OCI-M2 (cell line): ENCODE measurements at regions not wholly inside any gene's neighbourhood (a gene's known extent, or its start where the extent isn't known, plus 50 kb on each side); places are given as distances from the start of the nearest gene placed in this dataset.
"Not testable (repeated sequence)": the region's sequence is repeated elsewhere in the genome, so short reads cannot be mapped to it uniquely, and the experiment has no call there.

Experiments
- DNase-seq: peaks from one replicate; lab custom pipeline; 2025; ENCODE audit not compliant: unreplicated experiment; lab: John Stamatoyannopoulos, UW

DNA sequence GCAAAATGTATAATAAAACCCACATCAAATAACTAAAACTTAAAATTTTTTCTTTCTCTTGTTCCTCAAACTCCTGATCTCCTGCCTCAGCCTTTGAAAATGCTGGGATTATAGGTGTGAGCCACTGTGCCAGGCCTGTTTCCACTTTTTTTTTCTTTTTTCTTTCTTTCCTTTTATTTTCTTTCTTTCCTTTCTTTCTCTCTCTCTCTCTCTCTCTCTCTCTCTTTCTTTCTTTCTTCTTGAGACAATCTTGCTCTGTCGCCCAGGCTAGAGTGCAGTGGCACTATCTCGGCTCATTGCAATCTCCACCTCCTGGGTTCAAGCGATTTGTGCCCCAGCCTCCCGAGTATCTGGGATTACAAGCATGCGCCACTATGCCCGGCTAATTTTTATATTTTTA is 164.6 kb downstream of the OR2B2 start:
- no peak for DNase-seq

DNA sequence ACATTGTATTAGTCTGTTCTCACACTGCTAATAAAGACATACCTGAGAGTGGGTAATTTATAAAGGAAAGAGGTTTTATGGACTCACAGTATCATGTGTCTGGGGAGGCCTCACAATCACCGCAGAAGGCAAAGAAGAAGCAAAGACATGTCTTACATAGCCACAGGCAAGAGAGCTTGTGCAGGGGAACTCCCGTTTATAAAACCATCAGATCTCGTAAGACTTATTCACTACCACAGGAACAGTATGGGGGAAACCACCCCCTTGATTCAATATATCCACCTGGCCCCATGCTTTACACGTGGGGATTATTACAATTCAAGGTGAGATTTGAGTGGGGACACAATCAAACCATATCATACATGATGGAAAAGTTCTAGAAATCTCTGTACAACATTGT is 165.3 kb downstream of the OR2B2 start:
- DNase-seq: not testable (repeated sequence)

GRCh38 chr6:27743787-27744186 is 168.4 kb downstream of the OR2B2 start:
- no peak for DNase-seq

DNA sequence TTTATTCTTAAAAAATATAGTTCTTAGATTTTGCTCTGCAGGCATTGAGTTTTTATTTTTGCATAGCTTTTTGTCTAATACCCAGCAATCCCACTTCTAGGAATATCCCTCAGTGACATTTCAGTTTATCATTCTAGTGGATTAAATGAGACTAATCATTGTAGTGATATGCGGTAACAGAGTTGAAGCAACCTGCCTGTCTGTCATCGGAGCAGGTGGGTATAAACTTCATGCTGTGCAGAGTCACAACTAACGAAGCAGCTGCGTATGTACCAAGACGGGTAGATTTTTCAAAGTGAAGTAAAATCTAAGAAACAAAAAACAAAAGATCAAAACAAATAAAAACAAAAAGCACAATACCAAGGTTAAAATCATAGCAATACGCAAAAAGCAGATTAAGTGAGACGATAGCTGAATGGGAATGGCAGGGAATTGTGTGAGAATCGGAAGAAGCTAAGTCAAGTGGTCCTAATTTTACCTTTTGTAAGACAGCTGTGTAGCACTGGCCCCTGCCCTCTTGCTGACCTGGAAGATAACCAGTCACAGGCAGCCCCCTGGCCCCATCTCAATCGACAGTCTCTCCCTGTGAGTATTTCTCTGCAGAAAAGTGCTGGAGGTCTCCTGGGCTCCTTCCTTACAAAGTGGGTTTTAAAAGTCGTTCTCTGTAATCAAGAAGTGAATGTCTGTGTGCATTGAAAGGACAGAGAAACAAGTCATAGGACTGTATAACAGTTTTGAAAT is 169.2 kb downstream of the OR2B2 start:
- no peak for DNase-seq

- DNase-seq: not testable (repeated sequence)
Measured at GRCh38 chr6:27739902-27740301, 172.3 kb downstream of the OR2B2 start.

DNA sequence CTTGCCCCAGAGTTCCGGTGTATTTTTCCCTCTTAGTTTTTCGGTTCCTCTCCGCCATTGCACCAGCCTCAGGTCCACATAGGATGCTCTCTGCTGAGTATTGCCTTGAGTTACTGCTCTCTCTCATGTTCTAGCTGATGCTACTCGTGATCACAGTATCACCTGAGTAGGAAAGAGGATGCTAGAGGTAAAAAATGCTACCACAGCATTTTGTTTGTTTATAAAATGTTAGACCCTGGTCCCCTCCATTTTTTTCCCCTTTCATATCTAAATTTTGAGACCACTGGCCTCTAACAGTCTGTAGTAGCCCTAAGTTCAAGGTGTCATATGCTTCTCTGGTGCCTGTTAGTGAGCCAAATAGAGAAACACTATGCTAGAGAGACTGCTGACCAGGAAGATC is 175.5 kb downstream of the OR2B2 start:
- DNase-seq: no peak

DNA sequence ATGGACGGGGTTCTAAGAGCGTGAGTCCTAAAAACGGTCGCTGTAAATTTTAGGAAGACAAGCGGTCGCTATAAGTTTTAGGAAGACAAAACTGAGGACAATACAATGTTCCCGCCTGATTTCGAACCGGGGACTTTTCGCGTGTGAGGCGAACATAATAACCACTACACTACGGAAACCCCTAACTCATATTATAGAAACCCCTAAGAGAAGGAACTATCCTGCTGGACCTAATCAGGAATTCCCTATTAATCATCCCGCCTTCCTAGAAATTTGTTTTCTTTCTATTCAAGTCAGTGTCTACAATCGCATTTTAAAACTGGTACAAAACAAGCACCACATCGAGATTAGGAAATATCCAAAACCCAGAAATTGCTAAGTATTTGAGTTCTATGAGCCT is 183.8 kb downstream of the OR2B2 start:
- no peak for DNase-seq

DNA sequence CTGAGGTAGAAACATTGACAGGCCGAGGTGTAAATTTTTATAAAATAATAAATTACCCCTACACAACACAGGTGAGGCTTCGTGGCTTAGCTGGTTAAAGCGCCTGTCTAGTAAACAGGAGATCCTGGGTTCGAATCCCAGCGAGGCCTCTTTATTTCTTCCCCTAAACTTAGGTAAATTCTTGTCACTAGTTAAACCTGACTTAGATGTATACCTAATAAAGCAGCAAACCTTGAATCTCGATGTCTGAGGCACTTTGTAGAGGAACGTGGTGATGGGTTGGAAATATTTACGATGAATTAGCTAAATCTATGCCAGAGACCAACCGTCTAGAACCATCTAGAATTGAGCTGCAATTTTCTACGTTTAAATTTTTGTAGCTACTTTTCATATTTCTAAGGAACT is 185.6 kb downstream of the OR2B2 start:
- DNase-seq: no peak

DNA sequence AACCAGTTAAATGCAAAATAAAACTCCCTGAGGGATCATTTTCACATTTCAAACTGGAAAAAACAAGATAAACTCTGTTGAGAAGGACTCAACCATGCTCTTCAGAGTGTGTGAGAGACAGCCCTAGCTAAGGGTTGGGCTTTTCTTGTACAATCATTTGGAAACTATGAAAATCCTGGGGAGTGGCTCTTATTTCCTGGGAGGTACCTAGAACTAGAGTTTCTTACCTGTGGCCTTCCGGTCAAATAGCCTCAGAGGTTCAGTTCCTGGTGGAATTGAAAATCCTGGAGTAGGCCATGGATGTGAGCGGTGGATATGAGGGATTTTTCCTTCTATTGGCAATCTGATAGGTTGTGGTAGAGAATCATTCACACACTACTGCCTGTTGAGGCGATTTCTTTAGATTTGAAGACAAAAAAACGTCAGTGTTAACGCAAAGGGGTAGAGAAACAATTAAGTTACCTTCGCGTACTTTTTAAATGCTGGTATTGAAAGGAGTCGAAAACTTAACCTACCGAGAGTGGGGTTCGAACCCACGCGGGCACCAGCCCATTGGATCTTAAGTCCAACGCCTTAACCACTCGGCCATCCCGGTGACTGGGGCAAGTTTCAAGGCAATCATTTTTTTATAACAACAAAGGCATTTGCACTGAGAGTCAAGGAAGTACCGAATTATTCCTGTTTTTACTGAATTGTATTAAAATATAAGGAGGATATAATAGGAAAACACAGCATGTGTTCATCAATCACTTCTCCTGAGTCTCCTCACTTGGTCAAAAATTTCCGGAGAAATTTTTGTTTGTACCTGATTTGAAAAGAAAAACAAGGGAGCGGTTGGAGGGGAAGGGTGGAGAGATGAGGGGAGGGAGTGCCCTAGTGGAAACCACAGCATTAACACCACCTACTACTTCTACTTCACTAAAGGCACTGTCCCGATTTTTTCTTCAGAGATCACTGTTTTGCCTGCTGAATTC is 191.3 kb downstream of the OR2B2 start:
- no peak for DNase-seq

GRCh38 chr6:27719039-27719438 is 193.2 kb downstream of the OR2B2 start:
- not testable (repeated sequence) for DNase-seq

DNA sequence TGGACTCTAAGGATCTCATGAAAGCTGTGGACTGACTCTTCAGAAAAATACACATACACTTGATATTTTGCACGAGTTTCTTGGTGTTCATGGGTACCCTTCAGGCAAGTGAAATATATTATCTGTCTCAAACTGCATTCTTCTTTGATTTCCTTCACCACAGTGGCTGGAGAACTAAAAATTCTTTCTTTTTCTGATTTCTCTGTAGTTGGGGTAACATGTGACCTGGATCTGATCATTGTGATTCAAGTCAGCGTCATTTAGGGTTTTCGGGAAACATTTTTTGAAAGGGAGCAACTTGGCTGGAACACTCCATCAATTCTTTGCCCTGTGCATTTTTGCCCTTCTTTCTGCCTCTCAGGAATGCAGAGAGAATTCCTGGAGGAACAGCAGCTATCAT is 205.8 kb downstream of the OR2B2 start:
- no peak for DNase-seq

DNA sequence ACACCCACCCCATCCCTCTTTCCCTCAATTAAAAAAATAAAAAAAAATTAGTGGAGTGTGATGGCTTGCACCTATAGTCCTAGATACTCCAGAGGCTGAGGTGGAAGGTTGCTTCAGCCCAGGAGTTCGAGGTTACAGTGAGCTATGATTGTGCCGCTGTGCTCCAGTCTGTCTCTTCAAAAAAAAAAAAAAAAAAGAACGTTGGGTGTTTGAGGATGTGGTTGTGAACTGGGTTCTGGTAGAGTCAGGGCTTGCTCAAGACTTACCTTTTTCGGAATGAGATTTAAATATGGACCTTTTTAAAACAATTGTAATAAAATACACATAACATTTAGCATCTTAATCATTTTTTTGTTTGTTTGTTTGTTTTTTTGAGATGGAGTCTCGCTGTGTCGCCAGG is 211.9 kb downstream of the OR2B2 start:
- DNase-seq: no peak

DNA sequence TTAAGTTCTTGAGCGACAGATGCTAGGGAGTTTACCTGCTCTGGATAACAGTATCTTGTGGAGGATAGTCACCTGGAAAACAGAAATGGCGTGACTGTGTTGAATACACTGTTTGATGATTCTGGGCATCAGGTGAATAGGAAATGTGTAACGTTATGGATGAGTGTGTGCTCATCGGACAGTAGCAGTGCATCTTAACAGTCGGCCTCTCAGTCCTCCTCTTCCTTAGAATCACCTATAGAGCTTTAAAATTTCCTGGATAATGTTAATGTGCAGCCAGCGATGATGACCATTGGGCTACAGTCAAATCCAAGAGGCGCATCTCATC is 217.7 kb downstream of the OR2B2 start:
- DNase-seq: no peak

GRCh38 chr6:27693766-27694546 is 218.2 kb downstream of the OR2B2 start:
- DNase-seq: peak; percentile 67

- DNase-seq: not testable (repeated sequence)
Measured at GRCh38 chr6:27692133-27692532, 219.2 kb upstream of the ZNF184 start.

DNA sequence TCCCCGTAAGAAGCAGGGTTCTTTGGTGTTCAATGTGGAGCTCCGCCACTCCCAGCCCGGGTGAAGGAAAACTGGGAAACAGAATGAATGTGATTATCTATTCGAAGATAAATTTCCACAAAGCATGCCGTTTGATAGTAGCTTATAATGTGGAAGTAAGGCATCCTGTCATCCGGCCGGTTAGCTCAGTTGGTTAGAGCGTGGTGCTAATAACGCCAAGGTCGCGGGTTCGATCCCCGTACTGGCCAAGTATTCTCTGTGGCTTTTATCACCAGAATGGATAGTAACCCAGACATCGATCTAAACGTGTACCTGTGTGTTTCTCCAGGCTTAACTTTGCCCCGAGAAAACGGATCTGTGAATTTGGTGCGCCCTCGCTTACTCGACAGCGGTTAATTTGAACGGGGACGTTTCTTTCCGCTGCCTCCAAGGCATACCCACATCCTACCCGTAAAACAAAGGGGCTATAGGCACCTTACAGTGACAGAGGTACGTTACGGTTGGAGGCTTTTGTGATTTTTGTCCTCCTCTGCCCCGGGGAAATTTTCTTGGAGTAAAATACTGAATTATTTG is 215.2 kb upstream of the ZNF184 start:
- peak; percentile 96 for DNase-seq

GRCh38 chr6:27687154-27688013 is 214.5 kb upstream of the ZNF184 start:
- DNase-seq: peak; percentile 80

DNA sequence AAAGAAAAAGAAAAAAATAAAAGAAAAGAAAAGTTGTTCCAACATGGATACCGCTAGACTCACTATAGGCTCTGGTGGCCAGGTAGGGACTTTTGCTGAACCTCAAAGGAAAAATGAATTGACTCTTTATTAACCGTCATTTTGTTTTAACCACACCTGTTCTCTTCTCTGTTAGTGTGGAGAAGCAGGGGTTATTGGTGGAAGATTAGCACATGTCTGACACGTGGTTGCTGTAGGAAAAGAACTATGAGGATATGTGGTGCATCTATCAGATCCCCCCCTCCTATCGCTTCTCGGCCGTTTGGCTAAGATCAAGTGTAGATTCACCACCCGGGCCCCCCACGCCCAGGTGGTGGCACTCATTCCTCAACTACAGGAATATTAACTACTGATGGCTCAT is 212.4 kb upstream of the ZNF184 start:
- DNase-seq: no peak

- peak; percentile 56 for DNase-seq
Measured at GRCh38 chr6:27684264-27685211, 211.6 kb upstream of the ZNF184 start.
